Fibroblast of lung (primary cell): ENCODE measurements at regions not wholly inside any gene's neighbourhood (a gene's known extent, or its start where the extent isn't known, plus 50 kb on each side); places are given as distances from the start of the nearest gene placed in this dataset.

Experiments used
- EZH2 ChIP-seq: IDR thresholded peaks from 2 replicates; pipeline ENCODE4 v1.5.1; 2012; ENCODE audit warnings: low read length, control low read depth, mild to moderate bottlenecking; ENCODE audit errors: missing control alignments
- TF ChIP-seq, protein P1 (sequence below), 2 donors: IDR thresholded peaks in 1 of 2; conservative IDR thresholded peaks in 1 of 2; 1 replicate in 1 of 2; 2 replicates in 1 of 2; pipeline ENCODE4 v1.5.1; 2011 to 2012; ENCODE audit warnings: low read length in 2 of 2, control low read depth in 1 of 2, inconsistent platforms in 1 of 2, low read depth in 1 of 2, mild to moderate bottlenecking in 1 of 2

DNA sequence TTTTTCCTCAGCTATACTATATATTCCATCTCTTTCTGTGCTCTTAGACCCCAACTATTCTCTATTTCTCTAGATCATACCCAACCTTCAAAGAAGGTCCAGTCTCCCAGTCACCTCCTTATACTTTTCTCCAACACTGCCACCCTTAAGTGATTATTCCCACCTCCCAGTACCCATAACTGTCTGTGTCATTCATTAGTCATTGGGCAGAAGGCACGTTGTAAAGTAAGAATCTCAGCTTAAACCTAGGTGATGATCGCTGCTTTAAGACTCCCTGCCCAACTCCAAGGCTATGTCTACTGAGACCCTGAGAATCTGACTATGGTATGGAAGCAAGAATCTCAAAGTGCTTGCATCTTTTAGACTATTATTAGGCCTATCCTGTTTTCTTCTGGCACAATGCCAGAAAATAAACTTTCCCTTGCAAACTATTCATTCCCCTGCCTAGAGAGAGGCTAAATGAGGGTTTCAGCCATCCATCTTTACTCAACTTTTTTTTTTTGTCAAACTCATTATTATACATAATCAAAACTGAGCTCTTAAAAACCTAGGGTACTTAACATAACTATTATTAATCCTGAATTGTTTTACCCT, 174.3 kb upstream of the DPT start:
- TF ChIP-seq, protein P1, sequence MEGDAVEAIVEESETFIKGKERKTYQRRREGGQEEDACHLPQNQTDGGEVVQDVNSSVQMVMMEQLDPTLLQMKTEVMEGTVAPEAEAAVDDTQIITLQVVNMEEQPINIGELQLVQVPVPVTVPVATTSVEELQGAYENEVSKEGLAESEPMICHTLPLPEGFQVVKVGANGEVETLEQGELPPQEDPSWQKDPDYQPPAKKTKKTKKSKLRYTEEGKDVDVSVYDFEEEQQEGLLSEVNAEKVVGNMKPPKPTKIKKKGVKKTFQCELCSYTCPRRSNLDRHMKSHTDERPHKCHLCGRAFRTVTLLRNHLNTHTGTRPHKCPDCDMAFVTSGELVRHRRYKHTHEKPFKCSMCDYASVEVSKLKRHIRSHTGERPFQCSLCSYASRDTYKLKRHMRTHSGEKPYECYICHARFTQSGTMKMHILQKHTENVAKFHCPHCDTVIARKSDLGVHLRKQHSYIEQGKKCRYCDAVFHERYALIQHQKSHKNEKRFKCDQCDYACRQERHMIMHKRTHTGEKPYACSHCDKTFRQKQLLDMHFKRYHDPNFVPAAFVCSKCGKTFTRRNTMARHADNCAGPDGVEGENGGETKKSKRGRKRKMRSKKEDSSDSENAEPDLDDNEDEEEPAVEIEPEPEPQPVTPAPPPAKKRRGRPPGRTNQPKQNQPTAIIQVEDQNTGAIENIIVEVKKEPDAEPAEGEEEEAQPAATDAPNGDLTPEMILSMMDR (conservative IDR thresholded peaks at IDR 0.05 in 1 of 2, IDR thresholded peaks at IDR 0.05 in 1 of 2; ENCODE audit: low read depth in 1 of 2, low read length in 2 of 2): no peak
- TF ChIP-seq EZH2: no peak
